Neuronal stem cell (in vitro differentiated cells): ENCODE measurements at regions not wholly inside any gene's neighbourhood (a gene's known extent, or its start where the extent isn't known, plus 50 kb on each side); places are given as distances from the start of the nearest gene placed in this dataset.

Experiments used
- DNase-seq: peaks from one replicate; pipeline ENCODE4 v3.0.0-alpha.2; 2013; ENCODE audit warnings: low spot score
- H2AFZ ChIP-seq: one replicate; pipeline ENCODE4 v1.6.1; 2013; ENCODE audit warnings: mild to moderate bottlenecking, low read length, inconsistent platforms
- H2AK5ac ChIP-seq: 2 replicates; pipeline ENCODE4 v1.6.1; 2013; ENCODE audit warnings: low read depth, mild to moderate bottlenecking, inconsistent platforms, low read length, moderate library complexity, mixed read lengths
- H2BK120ac ChIP-seq: 2 replicates; pipeline ENCODE4 v1.6.1; 2013; ENCODE audit warnings: low read depth, mild to moderate bottlenecking, inconsistent platforms, low read length, moderate library complexity, mixed read lengths
- H2BK12ac ChIP-seq: one replicate; pipeline ENCODE4 v1.6.1; 2013; ENCODE audit warnings: low read length, inconsistent platforms
- H2BK15ac ChIP-seq: 2 replicates; pipeline ENCODE4 v1.6.1; 2013; ENCODE audit warnings: mild to moderate bottlenecking, low read length, inconsistent platforms, mixed read lengths
- H2BK5ac ChIP-seq: one replicate; pipeline ENCODE4 v1.6.1; 2013; ENCODE audit warnings: inconsistent platforms, mild to moderate bottlenecking, low read length, moderate library complexity
- H3K14ac ChIP-seq: one replicate; pipeline ENCODE4 v1.6.1; 2013; ENCODE audit warnings: low read length, inconsistent platforms
- H3K18ac ChIP-seq: 2 replicates; pipeline ENCODE4 v1.6.1; 2013; ENCODE audit warnings: low read length, inconsistent platforms
- H3K23ac ChIP-seq: 2 replicates; pipeline ENCODE4 v1.6.1; 2013; ENCODE audit warnings: low read depth, mild to moderate bottlenecking, mixed read lengths, low read length, inconsistent platforms; ENCODE audit not compliant: poor library complexity
- H3K27ac ChIP-seq: replicated peaks from 3 replicates; pipeline ENCODE4 v1.5.1; 2013; ENCODE audit warnings: low read length, inconsistent platforms
- H3K27me3 ChIP-seq, 3 experiments: 2 replicates each; pipeline ENCODE4 v1.6.1; 2013; ENCODE audit warnings: low read length in 3 of 3, mild to moderate bottlenecking in 2 of 3, inconsistent platforms in 1 of 3, low read depth in 1 of 3, mixed read lengths in 1 of 3, moderate library complexity in 1 of 3; ENCODE audit not compliant: control insufficient read depth in 3 of 3, insufficient read depth in 3 of 3
- H3K36me3 ChIP-seq, 2 donors: replicated peaks in 1 of 2; 2 replicates each; pipeline ENCODE4 v1.6.1; 2013; ENCODE audit warnings: low read length in 2 of 2; ENCODE audit not compliant: control insufficient read depth in 2 of 2, insufficient read depth in 2 of 2
- H3K4ac ChIP-seq: 2 replicates; pipeline ENCODE4 v1.6.1; 2013; ENCODE audit warnings: inconsistent platforms, mild to moderate bottlenecking, low read length, moderate library complexity
- H3K4me1 ChIP-seq, 2 donors: 1 replicate in 1 of 2; 2 replicates in 1 of 2; pipeline ENCODE4 v1.6.1; 2013; ENCODE audit warnings: low read length in 2 of 2, low read depth in 1 of 2; ENCODE audit not compliant: control insufficient read depth in 2 of 2, insufficient read depth in 1 of 2
- H3K4me2 ChIP-seq: one replicate; pipeline ENCODE4 v1.6.1; 2013; ENCODE audit warnings: mild to moderate bottlenecking, low read length, inconsistent platforms; ENCODE audit not compliant: insufficient read depth, poor library complexity, severe bottlenecking
- H3K4me3 ChIP-seq, 2 donors: 2 replicates each; pipeline ENCODE4 v1.5.1; 2013; ENCODE audit warnings: low read length in 2 of 2, mild to moderate bottlenecking in 2 of 2, inconsistent platforms in 1 of 2, moderate library complexity in 1 of 2
- H3K79me1 ChIP-seq: one replicate; pipeline ENCODE4 v1.6.1; 2013; ENCODE audit warnings: low read depth, mild to moderate bottlenecking, inconsistent platforms, low read length, moderate library complexity
- H3K9ac ChIP-seq: one replicate; pipeline ENCODE4 v1.6.1; 2013; ENCODE audit warnings: mild to moderate bottlenecking, low read depth, low read length, inconsistent platforms; ENCODE audit not compliant: poor library complexity
- H3K9me3 ChIP-seq, 2 donors: replicated peaks in 1 of 2; 2 replicates each; pipeline versions ENCODE3 to v1.6.1; 2013; ENCODE audit warnings: low read length in 2 of 2, mild to moderate bottlenecking in 2 of 2, inconsistent platforms in 1 of 2, low read depth in 1 of 2, mixed read lengths in 1 of 2, moderate library complexity in 1 of 2; ENCODE audit not compliant: control insufficient read depth in 2 of 2, insufficient read depth in 1 of 2
- H4K8ac ChIP-seq: one replicate; pipeline ENCODE4 v1.6.1; 2013; ENCODE audit warnings: low read depth, mild to moderate bottlenecking, inconsistent platforms, low read length, moderate library complexity
- H4K91ac ChIP-seq: one replicate; pipeline ENCODE4 v1.6.1; 2013; ENCODE audit warnings: low read length, low read depth, mild to moderate bottlenecking, inconsistent platforms; ENCODE audit not compliant: poor library complexity
- WGBS, 2 donors: extraction: QIAGEN DNeasy Blood & Tissue Kit; methylation state at CpG; one replicate each; pipeline ENCODE4 v1.1.7; 2013; ENCODE audit warnings: missing lambda C conversion rate in 2 of 2, mixed read lengths in 1 of 2; ENCODE audit not compliant: insufficient read length in 2 of 2, insufficient replicate concordance in 1 of 2; ENCODE audit errors: extremely low coverage in 2 of 2; 5-methylcytosine and 5-hydroxymethylcytosine counted together

DNA sequence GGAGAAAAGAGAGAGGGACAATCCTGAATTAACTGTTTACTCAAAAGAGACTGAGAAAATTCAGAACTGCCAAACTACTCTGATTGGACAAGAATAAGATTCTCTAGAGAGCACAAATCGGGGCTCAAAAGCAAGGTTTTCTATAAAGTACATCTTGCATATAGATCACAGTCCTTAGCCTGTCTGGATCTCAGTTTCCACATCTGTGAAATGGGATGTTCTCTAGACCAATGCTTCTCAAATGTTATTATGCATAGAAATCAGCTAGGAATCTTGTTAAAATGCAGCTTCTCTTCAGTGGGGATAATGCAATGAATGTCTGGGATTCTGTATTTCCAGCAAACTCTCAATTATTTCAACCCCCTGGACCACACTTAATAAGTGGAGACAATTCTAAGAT lies 231.6 kb downstream of the ESM1 start:
- H3K18ac ChIP-seq = no peak overlapping the region
- no peaks in the 10 kb centered on the region for H3K79me1 ChIP-seq
- H3K9ac ChIP-seq = no peak overlapping the region
- no peak overlapping the region for H2AFZ ChIP-seq
- H2BK12ac ChIP-seq = no peak overlapping the region
- H3K23ac ChIP-seq = no peak overlapping the region
- no peak for DNase-seq
- no peak overlapping the region for H3K27ac ChIP-seq
- no peak overlapping the region for H3K4me2 ChIP-seq
- no peak overlapping the region for H4K91ac ChIP-seq
- H3K9me3 ChIP-seq = no peaks in the 10 kb centered on the region
- no peak overlapping the region for H3K14ac ChIP-seq
- no CpG with 5 or more reads among the region's 1 CpG for WGBS, 2 donors
- no peak overlapping the region for H2BK5ac ChIP-seq
- H2BK15ac ChIP-seq = no peak overlapping the region
- H3K4ac ChIP-seq = no peak overlapping the region
- peaks cover 0 to 2% of the 10 kb centered on the region in 2 donors for H3K4me1 ChIP-seq
- no peak overlapping the region for H2AK5ac ChIP-seq
- no peak overlapping the region for H2BK120ac ChIP-seq
- H3K36me3 ChIP-seq = no peaks in the 10 kb centered on the region
- H3K4me3 ChIP-seq = no peak overlapping the region
- no peaks in the 10 kb centered on the region for H3K27me3 ChIP-seq
- H4K8ac ChIP-seq = no peak overlapping the region

GRCh38 chr5:54753034-54753433 lies 232.4 kb downstream of the ESM1 start:
- Histone ChIP-seq H3K27me3 (no peaks in the 10 kb centered on the region), H3K36me3 (no peaks in the 10 kb centered on the region), H3K79me1 (no peaks in the 10 kb centered on the region), H2AK5ac (no peak overlapping the region), H3K4me3 (no peak overlapping the region), H2BK12ac (no peak overlapping the region), H3K4me2 (no peak overlapping the region), H3K14ac (no peak overlapping the region), H3K18ac (no peak overlapping the region), H3K4me1 (peaks cover 0 to 2% of the 10 kb centered on the region in 2 donors), H3K23ac (no peak overlapping the region), H2BK15ac (no peak overlapping the region), H4K8ac (no peak overlapping the region), H3K4ac (no peak overlapping the region), H2BK5ac (no peak overlapping the region), H2BK120ac (no peak overlapping the region), H3K27ac (no peak overlapping the region), H4K91ac (no peak overlapping the region), H3K9me3 (no peaks in the 10 kb centered on the region), H3K9ac (no peak overlapping the region), H2AFZ (no peak overlapping the region)
- DNase-seq = no peak
- no CpG with 5 or more reads among the region's 4 CpGs for WGBS, 2 donors

DNA sequence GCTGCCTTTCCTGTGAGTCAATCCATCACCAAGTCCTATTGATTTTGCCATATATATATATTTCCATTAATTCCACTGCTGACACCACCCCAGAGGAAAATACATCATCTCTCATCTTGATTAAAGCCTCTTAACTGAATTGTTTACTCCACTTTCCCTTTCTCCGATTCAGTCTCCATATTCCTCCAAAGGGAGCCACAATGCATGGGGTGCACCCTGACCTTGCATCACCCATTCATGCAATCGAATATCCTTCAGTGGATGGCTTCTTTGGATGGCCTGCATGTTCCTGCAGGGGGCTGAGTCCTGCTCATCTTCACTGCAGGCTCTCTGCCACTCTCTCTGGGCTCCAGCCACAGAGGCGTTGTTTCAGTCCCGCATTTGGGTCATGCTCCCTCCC lies 231.0 kb downstream of the SNX18 start:
- no peak overlapping the region for H3K14ac ChIP-seq
- no peaks in the 10 kb centered on the region for H3K9me3 ChIP-seq
- DNase-seq = no peak
- no peak overlapping the region for H4K91ac ChIP-seq
- no peak overlapping the region for H2BK12ac ChIP-seq
- WGBS, 2 donors = no CpG with 5 or more reads among the region's 4 CpGs
- H3K4me3 ChIP-seq = no peak overlapping the region
- no peak overlapping the region for H3K4me2 ChIP-seq
- H3K79me1 ChIP-seq = no peaks in the 10 kb centered on the region
- H3K4ac ChIP-seq = no peak overlapping the region
- no peaks in the 10 kb centered on the region for H3K36me3 ChIP-seq
- no peak overlapping the region for H2AK5ac ChIP-seq
- H3K27me3 ChIP-seq = no peaks in the 10 kb centered on the region
- no peak overlapping the region for H3K23ac ChIP-seq
- peaks cover 8 to 9% of the 10 kb centered on the region in 2 donors for H3K4me1 ChIP-seq
- H3K9ac ChIP-seq = no peak overlapping the region
- H2BK15ac ChIP-seq = no peak overlapping the region
- H2BK120ac ChIP-seq = no peak overlapping the region
- H2BK5ac ChIP-seq = no peak overlapping the region
- no peak overlapping the region for H2AFZ ChIP-seq
- H3K27ac ChIP-seq = no peak overlapping the region
- H4K8ac ChIP-seq = no peak overlapping the region
- H3K18ac ChIP-seq = no peak overlapping the region

- Histone ChIP-seq H2BK12ac (no peak overlapping the region), H3K4me1 (peaks cover 9 to 12% of the 10 kb centered on the region in 2 donors), H2BK5ac (no peak overlapping the region), H3K4me3 (no peak overlapping the region), H3K18ac (no peak overlapping the region), H3K14ac (no peak overlapping the region), H3K4me2 (no peak overlapping the region), H2AK5ac (no peak overlapping the region), H3K9me3 (no peaks in the 10 kb centered on the region), H3K23ac (no peak overlapping the region), H3K36me3 (no peaks in the 10 kb centered on the region), H2BK120ac (no peak overlapping the region), H3K27me3 (no peaks in the 10 kb centered on the region), H2BK15ac (no peak overlapping the region), H3K9ac (no peak overlapping the region), H4K8ac (no peak overlapping the region), H3K4ac (no peak overlapping the region), H2AFZ (no peak overlapping the region), H3K79me1 (no peaks in the 10 kb centered on the region), H4K91ac (no peak overlapping the region), H3K27ac (no peak overlapping the region)
- no peak for DNase-seq
- WGBS, 2 donors = 100% methylated on average over 2 to 6 of the region's 10 CpGs
Measured at GRCh38 chr5:54746777-54747398, 229.3 kb downstream of the SNX18 start.
